GM23248 (cell line): ENCODE measurements at regions not wholly inside any gene's neighbourhood (a gene's known extent, or its start where the extent isn't known, plus 50 kb on each side); places are given as distances from the start of the nearest gene placed in this dataset.

Experiments
- DNase-seq: peaks from one replicate; pipeline ENCODE4 v3.0.0-alpha.2; 2015
- H2AFZ ChIP-seq: fragments of 200-600 bp; sonication (generic); 2 replicates; pipeline ENCODE4 v1.6.1; 2016; ENCODE audit warnings: antibody characterized with exemption
- H3F3A ChIP-seq: fragments of 200-600 bp; sonication (generic); 2 replicates; pipeline ENCODE4 v1.6.1; 2016; ENCODE audit warnings: mild to moderate bottlenecking, antibody characterized with exemption, mixed run types; ENCODE audit not compliant: insufficient read depth
- H3K27ac ChIP-seq: fragments of 200-600 bp; sonication (generic); 2 replicates; pipeline ENCODE4 v1.5.1; 2016; ENCODE audit warnings: mild to moderate bottlenecking
- H3K27me3 ChIP-seq: fragments of 200-600 bp; sonication (generic); replicated peaks from 2 replicates; pipeline ENCODE4 v1.6.1; 2016; ENCODE audit warnings: mild to moderate bottlenecking; ENCODE audit not compliant: insufficient read depth
- H3K36me3 ChIP-seq: fragments of 200-600 bp; sonication (generic); 2 replicates; pipeline ENCODE4 v1.6.1; 2016; ENCODE audit warnings: low read depth, mild to moderate bottlenecking
- H3K4me1 ChIP-seq: fragments of 200-600 bp; sonication (generic); 2 replicates; pipeline ENCODE4 v1.6.1; 2016; ENCODE audit warnings: mild to moderate bottlenecking; ENCODE audit not compliant: insufficient read depth
- H3K4me2 ChIP-seq: fragments of 200-600 bp; sonication (generic); one replicate; pipeline ENCODE4 v1.6.1; 2016; ENCODE audit warnings: mild to moderate bottlenecking; ENCODE audit not compliant: unreplicated experiment
- H3K4me3 ChIP-seq: fragments of 200-600 bp; sonication (generic); 2 replicates; pipeline ENCODE4 v1.5.1; 2016; ENCODE audit warnings: mild to moderate bottlenecking
- H3K79me2 ChIP-seq: fragments of 200-600 bp; sonication (generic); 2 replicates; pipeline ENCODE4 v1.6.1; 2016; ENCODE audit warnings: mild to moderate bottlenecking; ENCODE audit not compliant: insufficient read depth
- H3K9ac ChIP-seq: fragments of 200-600 bp; sonication (generic); 2 replicates; pipeline ENCODE4 v1.6.1; 2016; ENCODE audit warnings: mild to moderate bottlenecking
- H3K9me2 ChIP-seq: fragments of 200-600 bp; sonication (generic); 2 replicates; pipeline ENCODE4 v1.6.1; 2016; ENCODE audit warnings: mixed run types, mild to moderate bottlenecking, moderate library complexity; ENCODE audit not compliant: insufficient read depth
- H3K9me3 ChIP-seq: fragments of 200-600 bp; sonication (generic); one replicate; pipeline ENCODE4 v1.6.1; 2017; ENCODE audit warnings: low read depth
- H4K20me1 ChIP-seq: fragments of 200-600 bp; sonication (generic); 2 replicates; pipeline ENCODE4 v1.6.0; 2016; ENCODE audit not compliant: insufficient read depth
- EZH2 ChIP-seq: fragments of 200-600 bp; sonication (generic); IDR thresholded peaks from 2 replicates; pipeline ENCODE4 v1.6.1; 2018; ENCODE audit warnings: antibody characterized with exemption, mild to moderate bottlenecking; ENCODE audit not compliant: insufficient read depth, poor library complexity, severe bottlenecking
- EZH2phosphoT487 ChIP-seq: fragments of 200-600 bp; sonication (generic); IDR thresholded peaks from 2 replicates; pipeline ENCODE4 v1.6.1; 2018; ENCODE audit warnings: antibody characterized with exemption, moderate library complexity, mild to moderate bottlenecking, low read depth; ENCODE audit not compliant: insufficient read depth
- whole genome bisulfite sequencing, 2 experiments: methylation state at CpG; one replicate each; pipeline ENCODE4 v1.1.6; 2015 to 2017; ENCODE audit warnings: low lambda C conversion rate in 2 of 2, low coverage in 1 of 2; ENCODE audit errors: missing lambda C conversion rate in 2 of 2; 5-methylcytosine and 5-hydroxymethylcytosine counted together
- in situ Hi-C: fragments of 300-500 bp; cut with MboI; formaldehyde crosslinking; loops from 2 replicates; pipeline ENCODE4 v1.15.0; 2020

DNA sequence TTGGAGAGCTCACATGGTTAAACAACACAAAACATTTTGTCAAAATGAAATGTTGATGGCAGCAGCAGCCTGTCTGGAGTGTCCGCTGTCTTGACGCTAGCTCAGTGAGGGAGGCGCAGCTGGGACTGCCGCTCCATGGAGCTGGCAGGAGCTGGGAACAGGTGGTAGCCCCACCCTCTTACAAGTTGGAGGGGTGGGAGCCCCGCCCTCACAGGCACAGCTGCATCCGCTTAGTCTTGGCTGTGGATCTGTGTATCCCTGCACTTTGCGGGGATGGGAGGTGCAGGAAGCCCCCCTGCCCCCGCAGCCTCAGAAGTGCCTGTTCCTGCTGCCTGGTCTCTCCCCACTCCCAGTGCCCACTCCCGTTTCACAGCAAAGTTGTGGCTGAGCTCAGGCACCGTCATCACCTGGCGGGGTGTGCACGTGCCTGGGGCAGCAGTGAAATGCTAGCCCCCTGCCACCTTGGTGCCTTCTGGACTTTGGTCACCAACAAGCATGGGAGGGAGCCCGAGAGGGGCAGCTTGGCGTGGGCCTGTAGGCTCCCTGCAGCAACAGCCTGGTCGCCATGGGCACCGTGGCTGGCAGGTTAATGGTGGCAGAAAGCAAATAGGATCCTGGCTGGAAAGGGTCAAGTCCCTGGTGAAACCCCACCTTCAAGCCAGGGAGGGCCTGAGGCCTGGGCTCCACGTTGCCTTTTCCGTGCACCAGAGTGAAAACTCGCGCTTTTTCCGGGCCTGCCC, 53.8 kb upstream of the CADM2 start:
- Histone ChIP-seq H3K36me3 (no peaks in the 10 kb centered on the region), H3K9me3 (no peaks in the 10 kb centered on the region), H3K4me1 (no peaks in the 10 kb centered on the region), H3K27me3 (no peaks in the 10 kb centered on the region), H3K4me2 (no peak overlapping the region), H3K9me2 (no peaks in the 10 kb centered on the region), H3K9ac (no peak overlapping the region), H2AFZ (no peak overlapping the region), H3F3A (no peaks in the 10 kb centered on the region), H3K79me2 (no peaks in the 10 kb centered on the region), H3K4me3 (no peak overlapping the region), H3K27ac (no peak overlapping the region), H4K20me1 (no peaks in the 10 kb centered on the region)
- no peak for DNase-seq
- TF ChIP-seq EZH2 (no peak), EZH2phosphoT487 (no peak)
- 28 to 38% methylated on average over 20 to 21 of the region's 21 CpGs for WGBS, 2 experiments
- in situ Hi-C loops, result no loop called here

DNA sequence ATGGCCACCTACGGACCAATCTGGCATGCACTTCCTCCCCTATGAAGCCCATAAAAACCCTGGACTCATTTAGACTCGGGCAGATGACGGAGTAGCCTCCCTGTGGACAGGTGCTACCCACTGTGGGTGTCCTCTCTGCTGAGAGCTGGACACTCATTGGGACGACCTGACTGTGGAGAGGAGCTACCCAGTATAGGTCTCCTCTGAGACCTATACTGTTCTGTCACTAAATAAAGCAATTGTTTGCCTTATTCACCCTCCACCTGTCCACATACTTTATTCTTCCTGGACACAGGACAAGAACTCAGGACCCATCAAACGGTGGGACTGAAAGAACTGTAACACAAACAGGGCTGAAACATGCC, 53.3 kb upstream of the CADM2 start:
- no peaks in the 10 kb centered on the region for H3F3A ChIP-seq
- WGBS, 2 experiments, result 23 to 33% methylated on average over 5 of the region's 5 CpGs
- TF ChIP-seq EZH2phosphoT487, result no peak
- TF ChIP-seq EZH2, result no peak
- no peaks in the 10 kb centered on the region for H3K4me1 ChIP-seq
- DNase-seq, result no peak
- H3K79me2 ChIP-seq, result no peaks in the 10 kb centered on the region
- no peak overlapping the region for H3K27ac ChIP-seq
- no peaks in the 10 kb centered on the region for H3K36me3 ChIP-seq
- H3K27me3 ChIP-seq, result no peaks in the 10 kb centered on the region
- no peak overlapping the region for H3K4me2 ChIP-seq
- in situ Hi-C loops, result no loop called here
- no peak overlapping the region for H3K9ac ChIP-seq
- no peaks in the 10 kb centered on the region for H4K20me1 ChIP-seq
- no peak overlapping the region for H2AFZ ChIP-seq
- H3K9me3 ChIP-seq, result no peaks in the 10 kb centered on the region
- H3K9me2 ChIP-seq, result no peaks in the 10 kb centered on the region
- no peak overlapping the region for H3K4me3 ChIP-seq

DNA sequence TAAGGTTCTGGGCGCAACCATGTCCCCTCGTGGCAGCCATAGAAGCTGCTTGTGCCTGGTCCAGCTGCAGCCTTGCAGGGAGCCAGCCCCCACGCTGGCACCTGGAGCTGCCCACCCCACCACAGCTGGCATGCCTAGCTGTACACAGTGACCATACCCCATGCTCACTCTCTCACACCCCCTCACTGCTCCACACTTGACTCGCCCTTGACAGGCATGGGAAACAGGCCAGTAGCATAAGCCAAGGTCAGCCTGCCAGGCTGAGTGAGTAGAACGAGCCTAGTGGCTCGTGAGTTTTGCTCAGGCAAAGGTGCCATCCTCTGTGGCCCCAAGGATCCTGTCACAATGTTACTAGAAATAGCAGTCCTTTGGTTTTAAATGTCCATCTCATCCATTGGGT, 52.7 kb upstream of the CADM2 start:
- Histone ChIP-seq H3K36me3 (no peaks in the 10 kb centered on the region), H3F3A (no peaks in the 10 kb centered on the region), H4K20me1 (no peaks in the 10 kb centered on the region), H3K4me3 (no peak overlapping the region), H3K27ac (no peak overlapping the region), H3K9me3 (no peaks in the 10 kb centered on the region), H3K79me2 (no peaks in the 10 kb centered on the region), H3K9me2 (no peaks in the 10 kb centered on the region), H3K4me1 (no peaks in the 10 kb centered on the region), H3K27me3 (no peaks in the 10 kb centered on the region), H3K9ac (no peak overlapping the region), H3K4me2 (no peak overlapping the region), H2AFZ (no peak overlapping the region)
- no peak for DNase-seq
- 14 to 34% methylated on average over 6 of the region's 6 CpGs for WGBS, 2 experiments
- TF ChIP-seq EZH2phosphoT487 (no peak), EZH2 (no peak)
- in situ Hi-C loops, result no loop called here
